Spleen (tissue), 11 donors: ENCODE measurements at regions not wholly inside any gene's neighbourhood (a gene's known extent, or its start where the extent isn't known, plus 50 kb on each side); places are given as distances from the start of the nearest gene placed in this dataset.

ENCODE experiments used
- DNase-seq: peaks from one replicate; pipeline ENCODE4 v3.0.0-alpha.2; 2020
- H3K27ac ChIP-seq, 8 donors: fragments of 200-600 bp; sonication (generic) in 7 of 8; 1 replicate in 4 of 8; 2 replicates in 4 of 8; pipeline versions ENCODE4 v1.5.0 to v1.8.0; 2016 to 2021; ENCODE audit warnings: inconsistent platforms in 4 of 8, mild to moderate bottlenecking in 4 of 8, moderate library complexity in 1 of 8
- H3K27me3 ChIP-seq, 7 donors: fragments of 200-600 bp; sonication (generic) in 6 of 7; replicated peaks in 1 of 7; 1 replicate in 4 of 7; 2 replicates in 3 of 7; pipeline versions ENCODE4 v1.5.0 to v1.8.0; 2016 to 2021; ENCODE audit warnings: inconsistent platforms in 3 of 7, mild to moderate bottlenecking in 1 of 7
- H3K36me3 ChIP-seq, 6 donors: fragments of 200-600 bp; sonication (generic) in 5 of 6; 1 replicate in 4 of 6; 2 replicates in 2 of 6; pipeline versions ENCODE4 v1.5.0 to v1.8.0; 2016 to 2021; ENCODE audit warnings: inconsistent platforms in 2 of 6
- H3K4me1 ChIP-seq, 6 donors: fragments of 200-600 bp; sonication (generic) in 5 of 6; 1 replicate in 3 of 6; 2 replicates in 3 of 6; pipeline versions ENCODE4 v1.5.0 to v1.8.0; 2016 to 2021; ENCODE audit warnings: inconsistent platforms in 3 of 6
- H3K4me3 ChIP-seq, 8 donors: fragments of 200-600 bp; sonication (generic) in 7 of 8; 1 replicate in 4 of 8; 2 replicates in 4 of 8; pipeline versions ENCODE4 v1.5.0 to v1.8.0; 2016 to 2021; ENCODE audit warnings: inconsistent platforms in 4 of 8, mild to moderate bottlenecking in 4 of 8, moderate library complexity in 2 of 8
- H3K9me3 ChIP-seq, 8 donors: fragments of 200-600 bp; sonication (generic) in 7 of 8; 1 replicate in 4 of 8; 2 replicates in 4 of 8; pipeline versions ENCODE4 v1.5.0 to v1.8.0; 2016 to 2021; ENCODE audit warnings: inconsistent platforms in 4 of 8
- POLR2A ChIP-seq, 3 donors: fragments of 450-650 bp; IDR thresholded peaks; one replicate each; pipeline ENCODE4 v1.5.1; 2017; ENCODE audit warnings: antibody characterized with exemption in 3 of 3, mild to moderate bottlenecking in 1 of 3
- POLR2AphosphoS5 ChIP-seq, 3 donors: sonication (generic); formaldehyde crosslinking; IDR thresholded peaks; one replicate each; pipeline ENCODE4 v1.5.1; 2017; ENCODE audit warnings: antibody characterized with exemption in 3 of 3
- WGBS, 5 donors: extraction: QIAGEN DNeasy Blood & Tissue Kit in 3 of 5; methylation state at CpG; one replicate each; pipeline versions ENCODE4 v1.1.5 to v1.1.7; 2013 to 2018; 5-methylcytosine and 5-hydroxymethylcytosine counted together
- intact Hi-C: fragments of 100-400 bp; cut with DNase I; formaldehyde crosslinking; loops from one replicate; pipeline ENCODE4 v1.15.0; 2023; ENCODE audit warnings: low total_unique reads
- TF ChIP-seq, protein P1 (sequence below), 11 experiments: fragments of 200-600 bp in 7 of 11; fragments of 450-650 bp in 4 of 11; sonication (generic) in 4 of 11; IDR thresholded peaks in 8 of 11; conservative IDR thresholded peaks in 3 of 11; 1 replicate in 7 of 11; 2 replicates in 4 of 11; pipeline versions ENCODE4 v1.4.0 to v1.8.0; 2016 to 2021; ENCODE audit warnings: antibody characterized with exemption in 11 of 11, inconsistent platforms in 4 of 11, mild to moderate bottlenecking in 1 of 11
- donor health status: healthy with polysubstance abuse.
- donor health status: DM: no; HTN: no; CAD: no; lungs with moderate emphysema.
- donor health status: DM: no; HTN: no; CAD: no.
- donor health status: Bipolar disorder and iron deficiency.
- donor health status: healthy.
- donor health status: DM: no; HTN: no; CAD: no.
- donor health status: DM: yes; HTN: yes; CAD: no.

DNA sequence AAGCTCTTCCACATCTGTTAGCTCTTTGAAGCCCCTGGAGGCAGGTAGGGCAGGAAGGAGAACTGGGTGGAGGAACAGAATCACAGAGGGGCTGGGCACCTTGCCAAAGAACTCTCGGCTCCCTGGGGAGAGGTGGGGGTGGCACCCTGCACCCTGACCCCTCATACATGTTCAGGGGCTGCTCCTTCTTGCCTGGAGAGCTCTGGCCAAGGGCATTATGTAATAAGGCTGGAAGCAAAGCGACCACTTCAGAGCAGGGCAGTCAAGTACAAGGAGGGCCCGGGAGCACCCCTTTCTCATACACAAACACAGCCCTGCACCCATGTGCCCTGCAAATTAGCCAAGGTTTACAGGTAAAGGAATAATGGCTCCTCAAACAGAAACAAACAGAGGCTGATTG, 351.9 kb upstream of the TSHZ3 start:
- Histone ChIP-seq H3K4me3 (no peak overlapping the region), H3K9me3 (peaks cover 0 to 41% (median 11%) of the 10 kb centered on the region in 8 donors), H3K4me1 (no peaks in the 10 kb centered on the region), H3K27me3 (no peaks in the 10 kb centered on the region), H3K36me3 (no peaks in the 10 kb centered on the region), H3K27ac (no peak overlapping the region)
- TF ChIP-seq POLR2AphosphoS5 (IDR thresholded peaks at IDR 0.05) (no peak), POLR2A (IDR thresholded peaks at IDR 0.05) (no peak)
- TF ChIP-seq, protein P1, sequence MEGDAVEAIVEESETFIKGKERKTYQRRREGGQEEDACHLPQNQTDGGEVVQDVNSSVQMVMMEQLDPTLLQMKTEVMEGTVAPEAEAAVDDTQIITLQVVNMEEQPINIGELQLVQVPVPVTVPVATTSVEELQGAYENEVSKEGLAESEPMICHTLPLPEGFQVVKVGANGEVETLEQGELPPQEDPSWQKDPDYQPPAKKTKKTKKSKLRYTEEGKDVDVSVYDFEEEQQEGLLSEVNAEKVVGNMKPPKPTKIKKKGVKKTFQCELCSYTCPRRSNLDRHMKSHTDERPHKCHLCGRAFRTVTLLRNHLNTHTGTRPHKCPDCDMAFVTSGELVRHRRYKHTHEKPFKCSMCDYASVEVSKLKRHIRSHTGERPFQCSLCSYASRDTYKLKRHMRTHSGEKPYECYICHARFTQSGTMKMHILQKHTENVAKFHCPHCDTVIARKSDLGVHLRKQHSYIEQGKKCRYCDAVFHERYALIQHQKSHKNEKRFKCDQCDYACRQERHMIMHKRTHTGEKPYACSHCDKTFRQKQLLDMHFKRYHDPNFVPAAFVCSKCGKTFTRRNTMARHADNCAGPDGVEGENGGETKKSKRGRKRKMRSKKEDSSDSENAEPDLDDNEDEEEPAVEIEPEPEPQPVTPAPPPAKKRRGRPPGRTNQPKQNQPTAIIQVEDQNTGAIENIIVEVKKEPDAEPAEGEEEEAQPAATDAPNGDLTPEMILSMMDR (IDR thresholded peaks at IDR 0.05 in 8 of 11, conservative IDR thresholded peaks at IDR 0.05 in 3 of 11) = no peak
- no peak for DNase-seq
- 59 to 72% (median 61%) methylated on average over 3 of the region's 3 CpGs for WGBS, 5 donors
- intact Hi-C loops = no loop called here

DNA sequence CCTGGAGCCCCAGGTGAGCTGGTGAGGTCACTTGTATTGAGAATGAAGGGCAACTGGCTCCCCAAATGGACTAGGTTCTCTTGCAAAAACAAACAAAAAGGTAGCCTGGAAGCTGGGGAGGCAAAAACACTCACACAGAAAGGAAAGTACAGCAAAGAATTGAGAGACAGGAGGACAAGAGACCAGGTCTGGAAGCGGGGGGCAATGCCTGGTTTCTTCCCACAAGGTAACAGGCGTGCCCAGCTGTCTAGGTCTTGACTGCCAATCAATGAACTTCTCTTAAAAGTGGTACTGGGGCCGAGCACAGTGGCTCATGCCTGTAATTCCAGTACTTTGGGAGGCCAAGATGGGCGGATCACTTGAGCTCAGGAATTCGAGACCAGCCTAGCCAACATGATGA, 356.4 kb upstream of the TSHZ3 start:
- H3K4me3 ChIP-seq = no peak overlapping the region
- H3K4me1 ChIP-seq = no peaks in the 10 kb centered on the region
- H3K9me3 ChIP-seq = peaks cover 0 to 43% (median 11%) of the 10 kb centered on the region in 8 donors
- 67 to 87% (median 81%) methylated on average over 5 of the region's 5 CpGs for WGBS, 5 donors
- no peaks in the 10 kb centered on the region for H3K36me3 ChIP-seq
- H3K27me3 ChIP-seq = no peaks in the 10 kb centered on the region
- H3K27ac ChIP-seq = no peak overlapping the region
- no peak for DNase-seq
- TF ChIP-seq POLR2AphosphoS5 (IDR thresholded peaks at IDR 0.05) = no peak
- TF ChIP-seq POLR2A (IDR thresholded peaks at IDR 0.05) = no peak
- TF ChIP-seq, protein P1 (IDR thresholded peaks at IDR 0.05 in 8 of 11, conservative IDR thresholded peaks at IDR 0.05 in 3 of 11) = no peak
- intact Hi-C loops = no loop called here

DNA sequence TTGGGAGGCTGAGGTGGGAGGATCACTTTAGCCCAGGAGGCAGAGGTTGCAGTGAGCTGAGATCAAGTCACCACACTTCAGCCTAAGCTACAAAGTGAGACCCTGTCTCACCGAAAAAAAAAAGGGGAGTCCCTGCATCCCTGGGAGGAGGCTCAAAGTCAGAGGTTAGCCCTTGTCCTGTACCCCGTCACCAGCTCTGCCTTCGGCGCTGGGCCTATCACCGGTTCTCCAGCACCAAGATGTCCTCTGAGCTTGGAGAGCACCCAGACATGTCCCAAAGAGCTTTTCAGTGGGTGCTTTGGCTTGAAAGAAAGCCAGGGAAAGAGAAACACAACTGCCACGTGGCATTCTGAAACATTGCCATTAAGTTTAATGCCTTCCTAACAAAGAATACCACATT, 356.9 kb upstream of the TSHZ3 start:
- TF ChIP-seq, protein P1 (IDR thresholded peaks at IDR 0.05 in 8 of 11, conservative IDR thresholded peaks at IDR 0.05 in 3 of 11) = no peak
- TF ChIP-seq POLR2A (IDR thresholded peaks at IDR 0.05) = no peak
- no peak for TF ChIP-seq POLR2AphosphoS5 (IDR thresholded peaks at IDR 0.05)
- H3K4me3 ChIP-seq = no peak overlapping the region
- H3K36me3 ChIP-seq = no peaks in the 10 kb centered on the region
- H3K4me1 ChIP-seq = no peaks in the 10 kb centered on the region
- peaks cover 0 to 43% (median 9%) of the 10 kb centered on the region in 8 donors for H3K9me3 ChIP-seq
- WGBS, 5 donors = 81 to 91% (median 86%) methylated on average over 6 of the region's 6 CpGs
- no peak overlapping the region for H3K27ac ChIP-seq
- intact Hi-C loops = no loop called here
- DNase-seq = no peak
- no peaks in the 10 kb centered on the region for H3K27me3 ChIP-seq

DNA sequence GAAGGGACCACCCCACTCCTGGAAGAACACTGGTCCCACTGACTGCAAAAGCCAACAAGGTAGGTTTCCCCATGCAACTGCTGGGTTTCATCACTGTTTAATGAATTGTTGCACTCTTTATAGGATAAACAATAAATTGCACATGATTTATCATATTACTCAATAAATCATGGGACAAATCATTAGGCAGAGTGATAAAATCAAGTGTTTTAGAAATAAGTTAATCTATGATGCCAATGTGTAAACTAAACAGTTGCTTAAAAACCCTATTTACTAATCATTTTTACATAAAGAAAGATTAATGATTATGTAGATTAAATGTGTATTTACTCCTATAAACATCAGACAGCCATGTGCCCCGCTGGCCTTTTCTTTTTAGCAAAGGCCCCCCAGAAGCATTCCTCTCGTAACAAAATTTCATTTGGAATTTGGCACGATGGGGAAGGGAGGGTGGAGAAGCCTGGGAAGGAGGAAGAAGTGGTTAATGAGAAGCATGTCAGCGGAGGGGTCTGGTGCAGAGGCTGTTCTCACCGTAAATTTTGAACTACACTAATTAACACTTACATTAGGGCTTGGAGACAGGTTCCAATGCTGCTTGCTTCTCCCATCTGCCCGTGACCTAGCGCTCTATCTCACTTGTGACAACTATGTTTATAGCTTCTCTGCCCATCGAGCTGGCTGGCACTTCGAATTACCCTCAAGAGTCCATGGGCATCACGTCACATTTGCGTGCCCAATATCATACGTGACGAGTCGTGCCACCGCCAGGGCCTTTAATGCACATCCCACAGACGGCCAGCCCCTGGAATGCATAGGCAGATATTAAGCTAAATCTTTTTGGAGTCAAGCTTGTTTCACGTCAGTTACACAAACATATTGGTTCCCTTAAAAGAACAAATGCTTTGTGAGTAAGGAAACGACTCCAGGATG, 357.7 kb upstream of the TSHZ3 start:
- Histone ChIP-seq H3K9me3 (peaks cover 0 to 50% (median 13%) of the 10 kb centered on the region in 8 donors), H3K36me3 (no peaks in the 10 kb centered on the region), H3K4me3 (no peak overlapping the region), H3K27me3 (no peaks in the 10 kb centered on the region), H3K4me1 (no peaks in the 10 kb centered on the region), H3K27ac (no peak overlapping the region)
- no peak for DNase-seq
- intact Hi-C loops = no loop called here
- 73 to 82% (median 78%) methylated on average over 18 of the region's 18 CpGs for whole genome bisulfite sequencing, 5 donors
- TF ChIP-seq POLR2AphosphoS5 (IDR thresholded peaks at IDR 0.05) = no peak
- TF ChIP-seq, protein P1 (IDR thresholded peaks at IDR 0.05 in 8 of 11, conservative IDR thresholded peaks at IDR 0.05 in 3 of 11) = no peak
